22Rv1 (cell line): ENCODE measurements at regions not wholly inside any gene's neighbourhood (a gene's known extent, or its start where the extent isn't known, plus 50 kb on each side); places are given as distances from the start of the nearest gene placed in this dataset.

Experiments
- H3K27ac ChIP-seq: fragments of 450-650 bp; 2 replicates; pipeline ENCODE4 v1.5.1; 2017
- ZFX ChIP-seq: fragments of 450-650 bp; IDR thresholded peaks from 2 replicates; pipeline ENCODE4 v1.6.1; 2017; ENCODE audit warnings: antibody characterized with exemption, borderline replicate concordance
- TF ChIP-seq, protein P1 (sequence below): fragments of 450-650 bp; IDR thresholded peaks from 2 replicates; pipeline ENCODE4 v1.5.1; 2017; ENCODE audit warnings: mild to moderate bottlenecking

DNA sequence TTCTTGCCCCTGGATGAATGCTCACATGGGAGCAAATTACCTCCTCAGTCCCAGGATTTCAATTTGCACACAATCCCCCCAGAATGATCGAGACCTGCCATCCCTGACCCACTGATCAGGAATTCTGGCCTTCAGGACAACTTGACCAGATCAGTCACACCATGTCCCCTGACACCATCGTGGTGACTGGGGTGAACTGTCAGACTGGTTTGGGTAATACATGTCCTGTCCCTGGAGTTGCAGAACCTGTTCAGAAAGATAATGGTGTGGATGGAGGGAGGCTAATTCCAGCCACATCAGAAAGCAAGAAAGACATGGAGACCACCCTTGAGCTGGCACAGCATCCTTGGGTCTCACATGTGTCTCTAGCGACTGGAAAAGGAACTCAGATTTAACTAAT lies 57.9 kb upstream of the TOP3B start:
- no peak overlapping the region for H3K27ac ChIP-seq
- TF ChIP-seq, protein P1, sequence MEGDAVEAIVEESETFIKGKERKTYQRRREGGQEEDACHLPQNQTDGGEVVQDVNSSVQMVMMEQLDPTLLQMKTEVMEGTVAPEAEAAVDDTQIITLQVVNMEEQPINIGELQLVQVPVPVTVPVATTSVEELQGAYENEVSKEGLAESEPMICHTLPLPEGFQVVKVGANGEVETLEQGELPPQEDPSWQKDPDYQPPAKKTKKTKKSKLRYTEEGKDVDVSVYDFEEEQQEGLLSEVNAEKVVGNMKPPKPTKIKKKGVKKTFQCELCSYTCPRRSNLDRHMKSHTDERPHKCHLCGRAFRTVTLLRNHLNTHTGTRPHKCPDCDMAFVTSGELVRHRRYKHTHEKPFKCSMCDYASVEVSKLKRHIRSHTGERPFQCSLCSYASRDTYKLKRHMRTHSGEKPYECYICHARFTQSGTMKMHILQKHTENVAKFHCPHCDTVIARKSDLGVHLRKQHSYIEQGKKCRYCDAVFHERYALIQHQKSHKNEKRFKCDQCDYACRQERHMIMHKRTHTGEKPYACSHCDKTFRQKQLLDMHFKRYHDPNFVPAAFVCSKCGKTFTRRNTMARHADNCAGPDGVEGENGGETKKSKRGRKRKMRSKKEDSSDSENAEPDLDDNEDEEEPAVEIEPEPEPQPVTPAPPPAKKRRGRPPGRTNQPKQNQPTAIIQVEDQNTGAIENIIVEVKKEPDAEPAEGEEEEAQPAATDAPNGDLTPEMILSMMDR = no peak
- no peak for TF ChIP-seq ZFX

DNA sequence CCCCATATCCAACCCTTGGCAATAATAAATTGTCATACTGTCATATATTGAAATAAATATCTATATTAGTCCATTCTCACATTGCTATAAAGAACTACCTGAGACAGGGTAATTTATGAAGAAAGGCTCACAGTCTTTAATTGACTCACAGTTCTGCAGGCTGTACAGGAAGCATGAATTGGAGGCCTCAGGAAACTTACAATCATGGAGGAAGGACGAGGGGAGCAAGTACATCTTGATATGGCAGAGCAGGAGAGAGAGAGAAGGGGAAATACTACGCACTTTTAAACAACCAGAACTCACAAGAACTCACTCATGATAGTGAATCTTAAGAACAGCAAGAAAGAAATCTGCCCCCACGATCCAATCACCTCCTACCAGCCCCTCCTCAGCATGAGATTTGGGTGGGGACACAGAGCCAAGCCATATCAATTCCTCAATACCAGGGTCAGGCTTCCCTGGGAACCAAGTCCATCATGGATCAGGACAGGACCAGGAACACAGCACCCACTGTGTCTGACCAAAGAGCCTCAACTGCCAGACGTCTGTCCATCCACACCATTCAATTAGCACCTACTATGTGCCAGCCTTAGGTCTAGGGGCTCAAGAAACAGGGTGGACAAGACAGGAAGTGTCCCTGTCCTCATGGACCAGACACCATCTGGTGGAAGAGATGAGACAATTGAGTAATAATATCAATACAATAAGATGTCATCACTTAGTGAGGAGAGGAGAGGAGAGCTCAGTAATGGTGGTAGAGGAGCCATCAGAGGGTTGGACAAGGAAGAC lies 56.9 kb upstream of the TOP3B start:
- H3K27ac ChIP-seq = no peak overlapping the region
- no peak for TF ChIP-seq ZFX
- TF ChIP-seq, protein P1 = no peak

DNA sequence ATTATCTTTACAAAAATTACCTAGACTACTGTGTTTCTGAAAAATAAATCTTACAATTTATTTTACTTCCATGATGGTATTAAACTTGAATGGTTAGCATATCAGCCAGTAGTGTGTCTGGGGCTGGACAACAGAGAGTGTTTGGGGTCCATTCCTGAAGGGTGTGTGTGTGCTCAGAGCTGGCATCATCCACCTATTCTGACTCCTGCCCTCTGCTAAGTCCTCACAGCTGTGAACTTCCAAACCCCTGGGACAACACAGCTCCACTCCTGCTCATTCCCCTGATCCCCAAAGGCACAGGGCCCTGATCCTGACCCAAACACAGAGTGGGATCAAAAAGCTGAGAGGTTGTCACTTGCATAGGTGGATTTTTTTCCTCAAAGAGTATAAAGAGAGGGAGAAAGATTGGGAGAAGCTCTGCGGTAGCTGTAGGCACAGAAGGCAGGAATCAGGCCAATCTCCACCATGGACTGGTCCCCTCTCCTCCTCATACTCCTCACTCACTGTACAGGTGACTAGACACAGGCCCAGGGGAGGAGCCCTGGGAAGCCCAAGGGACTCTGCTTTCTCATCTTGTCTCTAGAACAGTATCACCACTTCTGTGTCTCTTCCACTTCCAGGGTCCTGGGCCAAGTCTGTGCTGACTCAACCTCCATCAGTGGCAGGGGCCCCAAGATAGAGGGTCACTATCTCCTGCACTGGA lies 55.7 kb upstream of the TOP3B start:
- TF ChIP-seq, protein P1 = no peak
- TF ChIP-seq ZFX = no peak
- no peak overlapping the region for H3K27ac ChIP-seq

DNA sequence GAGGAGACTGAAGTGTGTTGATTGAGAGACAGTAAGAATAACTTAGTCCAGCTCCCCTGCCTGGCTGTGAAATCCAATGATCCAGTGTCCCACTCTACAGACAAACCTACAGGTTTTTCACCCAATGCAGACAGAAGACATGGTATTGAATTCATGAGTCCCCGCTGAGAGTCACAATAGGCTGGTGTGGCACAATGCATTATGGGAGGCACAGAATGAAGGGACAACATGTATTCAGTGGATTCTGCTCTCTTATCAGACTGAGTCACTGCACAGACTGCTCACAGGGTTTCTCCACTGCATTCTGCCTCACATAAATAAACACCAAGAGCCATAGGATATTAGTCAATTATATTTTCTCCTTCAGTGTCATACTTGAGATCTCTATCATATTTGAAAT lies 55.2 kb upstream of the TOP3B start:
- TF ChIP-seq, protein P1 = no peak
- TF ChIP-seq ZFX = no peak
- H3K27ac ChIP-seq = no peak overlapping the region

DNA sequence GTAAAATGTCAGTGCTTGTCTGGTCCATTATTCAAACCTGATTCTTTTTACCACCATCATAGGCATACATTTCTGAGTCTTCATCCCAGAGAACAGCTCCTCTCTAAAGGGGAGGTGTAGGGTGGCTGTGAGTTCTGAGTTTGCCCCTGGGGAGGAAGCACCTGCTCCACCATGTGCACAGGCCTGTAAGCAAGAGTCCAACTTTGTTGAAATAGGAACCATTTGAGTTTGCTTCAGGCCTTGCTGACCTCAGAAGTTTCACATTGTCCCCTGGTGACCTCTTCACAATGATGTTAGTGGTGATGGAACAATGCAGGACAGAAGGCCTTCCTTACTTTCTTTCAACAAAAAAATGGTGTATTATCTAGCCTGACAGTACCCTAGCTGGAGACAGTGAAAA lies 54.6 kb upstream of the TOP3B start:
- H3K27ac ChIP-seq = no peak overlapping the region
- TF ChIP-seq, protein P1 = no peak

DNA sequence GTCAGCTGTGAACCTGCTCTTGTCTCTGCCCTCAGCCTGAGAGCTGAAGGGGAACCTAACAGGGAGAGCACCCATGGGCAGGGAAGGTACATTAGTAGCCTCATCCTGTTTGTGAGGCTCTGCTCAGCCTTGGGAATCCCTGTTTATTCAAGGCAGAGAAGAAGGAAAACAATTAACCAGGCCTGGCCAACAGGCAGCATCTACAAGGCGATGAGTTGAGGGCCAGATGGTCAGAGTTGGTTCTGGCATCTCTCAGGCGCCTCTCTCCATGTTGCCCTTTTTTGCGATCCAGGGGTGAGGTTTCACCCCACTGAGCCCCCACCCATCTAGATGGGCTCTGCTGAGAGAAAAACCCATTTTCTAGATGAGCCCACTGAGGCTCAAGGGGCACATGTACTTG lies 54.0 kb upstream of the TOP3B start:
- TF ChIP-seq ZFX = no peak
- TF ChIP-seq, protein P1 = no peak
- H3K27ac ChIP-seq = no peak overlapping the region

DNA sequence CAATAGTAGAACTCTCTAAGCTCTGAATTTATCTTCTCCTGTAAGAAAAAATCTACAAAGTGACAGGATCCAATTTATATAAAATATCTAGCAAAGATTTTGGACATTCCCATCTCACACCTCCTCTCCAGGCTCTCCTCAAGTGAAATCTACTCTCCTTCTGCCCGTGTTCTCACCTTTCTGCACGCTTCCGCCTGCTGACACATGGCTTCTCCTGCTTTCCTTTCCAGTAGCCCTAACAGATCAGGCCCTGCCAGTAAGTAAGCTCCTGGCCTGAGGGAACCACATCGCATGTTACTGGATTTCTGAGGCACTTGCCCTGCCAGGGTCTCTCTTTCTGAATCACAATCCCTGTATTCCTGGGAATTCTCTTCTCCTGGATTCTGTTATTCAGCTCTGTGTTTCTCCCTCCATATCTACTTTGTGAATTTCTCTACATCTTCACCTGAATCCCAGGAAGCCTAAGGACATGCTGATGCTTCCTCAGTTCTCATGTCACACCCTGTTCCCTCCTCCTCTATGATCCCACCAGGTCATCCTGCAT lies 53.3 kb upstream of the TOP3B start:
- TF ChIP-seq ZFX = no peak
- TF ChIP-seq, protein P1 = no peak
- no peak overlapping the region for H3K27ac ChIP-seq
